Esophagus muscularis mucosa (tissue), 3 donors: ENCODE measurements at regions not wholly inside any gene's neighbourhood (a gene's known extent, or its start where the extent isn't known, plus 50 kb on each side); places are given as distances from the start of the nearest gene placed in this dataset.

Experiments used
- POLR2A ChIP-seq: fragments of 450-650 bp; IDR thresholded peaks from one replicate; pipeline ENCODE4 v1.6.1; 2017; ENCODE audit warnings: antibody characterized with exemption, moderate library complexity, mild to moderate bottlenecking, low read depth
- TF ChIP-seq, protein P1 (sequence below), 3 experiments: fragments of 200-600 bp in 2 of 3; fragments of 450-650 bp in 1 of 3; sonication (generic) in 2 of 3; IDR thresholded peaks; one replicate each; pipeline ENCODE4 v1.5.1; 2017 to 2019; ENCODE audit warnings: antibody characterized with exemption in 3 of 3, mild to moderate bottlenecking in 2 of 3, moderate library complexity in 1 of 3

DNA sequence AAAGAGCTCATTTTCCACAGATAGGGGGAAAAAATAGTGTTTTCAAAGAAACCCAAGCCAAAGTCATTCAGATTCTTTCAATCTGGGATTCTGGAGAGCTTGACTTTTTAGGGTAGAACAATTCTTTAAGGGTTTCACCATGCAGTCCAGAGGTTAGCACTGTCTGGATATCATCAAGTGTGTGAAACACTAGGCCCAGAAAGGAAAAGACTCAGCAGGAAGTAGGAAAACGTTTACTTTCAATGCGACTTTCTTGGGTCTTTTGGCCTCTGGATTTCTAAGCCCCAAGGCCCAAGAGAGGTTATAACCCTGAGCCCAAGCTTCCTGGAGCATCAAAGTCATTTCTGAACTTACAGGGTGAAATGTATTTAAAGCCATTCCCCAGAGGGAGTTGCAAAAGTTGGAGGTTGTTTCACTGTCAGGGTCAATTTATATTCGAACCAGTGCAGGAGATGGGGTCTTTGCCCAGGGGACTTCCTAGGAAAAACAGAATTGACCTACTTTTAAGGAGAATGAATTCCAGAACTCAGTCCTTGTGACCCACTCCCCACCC, 158.0 kb downstream of the C7orf25 start:
- TF ChIP-seq, protein P1, sequence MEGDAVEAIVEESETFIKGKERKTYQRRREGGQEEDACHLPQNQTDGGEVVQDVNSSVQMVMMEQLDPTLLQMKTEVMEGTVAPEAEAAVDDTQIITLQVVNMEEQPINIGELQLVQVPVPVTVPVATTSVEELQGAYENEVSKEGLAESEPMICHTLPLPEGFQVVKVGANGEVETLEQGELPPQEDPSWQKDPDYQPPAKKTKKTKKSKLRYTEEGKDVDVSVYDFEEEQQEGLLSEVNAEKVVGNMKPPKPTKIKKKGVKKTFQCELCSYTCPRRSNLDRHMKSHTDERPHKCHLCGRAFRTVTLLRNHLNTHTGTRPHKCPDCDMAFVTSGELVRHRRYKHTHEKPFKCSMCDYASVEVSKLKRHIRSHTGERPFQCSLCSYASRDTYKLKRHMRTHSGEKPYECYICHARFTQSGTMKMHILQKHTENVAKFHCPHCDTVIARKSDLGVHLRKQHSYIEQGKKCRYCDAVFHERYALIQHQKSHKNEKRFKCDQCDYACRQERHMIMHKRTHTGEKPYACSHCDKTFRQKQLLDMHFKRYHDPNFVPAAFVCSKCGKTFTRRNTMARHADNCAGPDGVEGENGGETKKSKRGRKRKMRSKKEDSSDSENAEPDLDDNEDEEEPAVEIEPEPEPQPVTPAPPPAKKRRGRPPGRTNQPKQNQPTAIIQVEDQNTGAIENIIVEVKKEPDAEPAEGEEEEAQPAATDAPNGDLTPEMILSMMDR (IDR thresholded peaks at IDR 0.05) = no peak
- no peak for TF ChIP-seq POLR2A
